OCI-M2 (cell line): ENCODE measurements at regions not wholly inside any gene's neighbourhood (a gene's known extent, or its start where the extent isn't known, plus 50 kb on each side); places are given as distances from the start of the nearest gene placed in this dataset.
"Not testable (repeated sequence)": the region's sequence is repeated elsewhere in the genome, so short reads cannot be mapped to it uniquely, and the experiment has no call there.

Source experiments
- DNase-seq: peaks from one replicate; lab custom pipeline; 2025; ENCODE audit not compliant: unreplicated experiment; lab: John Stamatoyannopoulos, UW

- no peak for DNase-seq
Observed at GRCh38 chr6:163718537-163718936, 304.0 kb downstream of the QKI start.

- no peak for DNase-seq
Observed at GRCh38 chr6:163717106-163717764, 302.7 kb downstream of the QKI start.

- DNase-seq, result no peak
Observed at GRCh38 chr6:163716690-163717089, 302.2 kb downstream of the QKI start.

GRCh38 chr6:163715846-163716245, 301.3 kb downstream of the QKI start:
- no peak for DNase-seq

- no peak for DNase-seq
Observed at GRCh38 chr6:163714179-163714578, 299.7 kb downstream of the QKI start.

- DNase-seq, result no peak
Observed at GRCh38 chr6:163712981-163713380, 298.5 kb downstream of the QKI start.

GRCh38 chr6:163712566-163712961, 298.0 kb downstream of the QKI start:
- DNase-seq, result no peak

GRCh38 chr6:163711615-163712565, 297.4 kb downstream of the QKI start:
- DNase-seq, result no peak

GRCh38 chr6:163710532-163711470, 296.3 kb downstream of the QKI start:
- no peak for DNase-seq

GRCh38 chr6:163709693-163710092, 295.2 kb downstream of the QKI start:
- DNase-seq, result no peak

- no peak for DNase-seq
Observed at GRCh38 chr6:163709255-163709654, 294.7 kb downstream of the QKI start.

GRCh38 chr6:163708466-163708865, 293.9 kb downstream of the QKI start:
- DNase-seq, result no peak

GRCh38 chr6:163707387-163708355, 293.2 kb downstream of the QKI start:
- no peak for DNase-seq

GRCh38 chr6:163706500-163707087, 292.1 kb downstream of the QKI start:
- DNase-seq, result no peak

- no peak for DNase-seq
Observed at GRCh38 chr6:163705923-163706322, 291.4 kb downstream of the QKI start.

- no peak for DNase-seq
Observed at GRCh38 chr6:163702736-163703135, 288.2 kb downstream of the QKI start.

GRCh38 chr6:163701762-163702161, 287.2 kb downstream of the QKI start:
- no peak for DNase-seq

- DNase-seq, result no peak
Observed at GRCh38 chr6:163698086-163698485, 283.6 kb downstream of the QKI start.

GRCh38 chr6:163696311-163696710, 281.8 kb downstream of the QKI start:
- not testable (repeated sequence) for DNase-seq

- DNase-seq, result no peak
Observed at GRCh38 chr6:163695414-163695864, 280.9 kb downstream of the QKI start.
